Pancreas (tissue), 10 donors: ENCODE measurements at regions not wholly inside any gene's neighbourhood (a gene's known extent, or its start where the extent isn't known, plus 50 kb on each side); places are given as distances from the start of the nearest gene placed in this dataset.

Source experiments
- ATAC-seq, 4 donors: fragments of 200-7000 bp; cut with Tn5 transposase; one replicate each; pipeline versions ENCODE4 v1.8.0 to v1.9.1; 2020; ENCODE audit warnings: mild to moderate bottlenecking in 4 of 4, moderate library complexity in 4 of 4
- DNase-seq, 6 donors: peaks; one replicate each; pipeline ENCODE4 v3.0.0-alpha.2; 2020
- FAIRE-seq: peaks from 2 replicates; lab custom pipeline; 2012; peaks lifted over from hg19 to GRCh38; lab: Jason Lieb, UNC
- H3K27ac ChIP-seq, 4 donors: fragments of 200-600 bp; sonication (generic); 1 replicate in 3 of 4; 2 replicates in 1 of 4; pipeline versions ENCODE4 v1.5.0 to v1.8.0; 2020
- H3K27me3 ChIP-seq, 4 donors: fragments of 200-600 bp; one replicate each; pipeline ENCODE4 v1.8.0; 2021
- H3K36me3 ChIP-seq, 3 donors: fragments of 200-600 bp; sonication (generic) in 1 of 3; one replicate each; pipeline versions ENCODE4 v1.5.0 to v1.8.0; 2020 to 2021
- H3K4me1 ChIP-seq, 3 donors: fragments of 200-600 bp; one replicate each; pipeline ENCODE4 v1.8.0; 2021
- H3K4me3 ChIP-seq, 4 donors: fragments of 200-600 bp; sonication (generic) in 2 of 4; one replicate each; pipeline versions ENCODE4 v1.5.0 to v1.8.0; 2020 to 2021
- H3K9me3 ChIP-seq, 4 donors: fragments of 200-600 bp; one replicate each; pipeline ENCODE4 v1.8.0; 2021
- whole genome bisulfite sequencing, 2 donors: extraction: QIAGEN DNeasy Blood & Tissue Kit; methylation state at CpG; one replicate each; pipeline ENCODE4 v1.1.7; 2013; 5-methylcytosine and 5-hydroxymethylcytosine counted together
- intact Hi-C, 3 donors: fragments of 100-400 bp; cut with DNase I; formaldehyde crosslinking; loops; one replicate each; pipeline versions ENCODE4 v1.11.1 to v1.14.2; 2022
- TF ChIP-seq, protein P1 (sequence below), 4 donors: fragments of 200-600 bp; sonication (generic) in 3 of 4; IDR thresholded peaks; one replicate each; pipeline versions ENCODE4 v1.5.0 to v1.8.0; 2021; ENCODE audit warnings: antibody characterized with exemption in 4 of 4
- donor health status: healthy with polysubstance abuse.
- donor health status: DM: no; HTN: no; CAD: no; lungs with moderate emphysema.
- donor health status: DM: no; HTN: no; CAD: no.
- donor health status: control.
- donor health status: control.
- donor health status: Bipolar disorder and iron deficiency.
- donor health status: DM: yes; HTN: yes; CAD: no.
- donor health status: DM: no; HTN: no; CAD: no.
- donor health status: DM: no; HTN: no; CAD: no.
- donor health status: DM: yes; HTN: yes; CAD: no.

DNA sequence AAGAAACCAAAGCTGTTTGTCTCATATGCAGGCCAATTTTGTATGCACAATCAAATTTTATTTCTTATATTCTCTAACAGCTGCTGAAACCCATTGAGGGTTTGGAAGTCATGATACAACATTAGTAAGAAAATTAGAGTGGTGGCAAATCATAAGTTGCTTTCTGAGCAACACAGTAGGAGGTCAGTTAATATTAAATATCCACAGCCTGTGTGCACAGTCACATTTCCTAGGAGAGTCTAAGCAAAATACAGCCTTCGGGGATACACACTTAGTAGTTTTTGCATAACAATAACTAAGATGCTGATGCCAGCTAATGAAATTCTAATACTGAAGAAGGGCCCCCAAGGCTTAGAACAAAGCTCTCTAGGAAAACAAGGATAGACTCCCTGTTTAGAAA is 209.6 kb upstream of the E2F7 start:
- Histone ChIP-seq H3K27me3 (peaks cover 0 to 4% (median 0%) of the 10 kb centered on the region in 4 donors), H3K4me1 (no peaks in the 10 kb centered on the region), H3K27ac (no peak overlapping the region), H3K36me3 (no peaks in the 10 kb centered on the region), H3K9me3 (no peaks in the 10 kb centered on the region), H3K4me3 (no peak overlapping the region)
- intact Hi-C loops: no loop called here
- TF ChIP-seq, protein P1, sequence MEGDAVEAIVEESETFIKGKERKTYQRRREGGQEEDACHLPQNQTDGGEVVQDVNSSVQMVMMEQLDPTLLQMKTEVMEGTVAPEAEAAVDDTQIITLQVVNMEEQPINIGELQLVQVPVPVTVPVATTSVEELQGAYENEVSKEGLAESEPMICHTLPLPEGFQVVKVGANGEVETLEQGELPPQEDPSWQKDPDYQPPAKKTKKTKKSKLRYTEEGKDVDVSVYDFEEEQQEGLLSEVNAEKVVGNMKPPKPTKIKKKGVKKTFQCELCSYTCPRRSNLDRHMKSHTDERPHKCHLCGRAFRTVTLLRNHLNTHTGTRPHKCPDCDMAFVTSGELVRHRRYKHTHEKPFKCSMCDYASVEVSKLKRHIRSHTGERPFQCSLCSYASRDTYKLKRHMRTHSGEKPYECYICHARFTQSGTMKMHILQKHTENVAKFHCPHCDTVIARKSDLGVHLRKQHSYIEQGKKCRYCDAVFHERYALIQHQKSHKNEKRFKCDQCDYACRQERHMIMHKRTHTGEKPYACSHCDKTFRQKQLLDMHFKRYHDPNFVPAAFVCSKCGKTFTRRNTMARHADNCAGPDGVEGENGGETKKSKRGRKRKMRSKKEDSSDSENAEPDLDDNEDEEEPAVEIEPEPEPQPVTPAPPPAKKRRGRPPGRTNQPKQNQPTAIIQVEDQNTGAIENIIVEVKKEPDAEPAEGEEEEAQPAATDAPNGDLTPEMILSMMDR (IDR thresholded peaks at IDR 0.05): no peak
- no peak for ATAC-seq
- WGBS, 2 donors: 56 to 76% methylated on average over 1 of the region's 1 CpG
- no peak for DNase-seq
- FAIRE-seq: no peak

DNA sequence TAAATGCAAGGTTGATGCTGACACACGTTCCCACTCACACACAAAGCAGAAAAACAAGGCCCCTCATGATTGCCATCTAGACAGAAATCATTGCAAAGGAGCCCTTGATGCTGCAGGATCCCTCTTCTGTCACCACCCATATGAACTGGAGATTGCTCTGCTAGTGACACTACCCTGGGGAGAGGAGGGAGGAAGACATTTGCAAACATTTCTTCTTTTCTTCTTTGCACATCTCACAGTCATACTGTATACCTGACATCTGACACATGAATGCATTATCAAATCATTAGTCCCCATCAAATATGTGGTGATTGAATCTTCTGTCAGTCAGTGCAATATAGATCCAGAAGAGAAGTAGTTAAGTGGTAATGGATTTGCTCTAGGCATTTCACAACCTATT is 208.5 kb upstream of the E2F7 start:
- FAIRE-seq (no peak), ATAC-seq (no peak), DNase-seq (no peak)
- TF ChIP-seq, protein P1 (IDR thresholded peaks at IDR 0.05): no peak
- Histone ChIP-seq H3K36me3 (no peaks in the 10 kb centered on the region), H3K4me1 (no peaks in the 10 kb centered on the region), H3K27ac (no peak overlapping the region), H3K27me3 (peaks cover 0 to 4% (median 0%) of the 10 kb centered on the region in 4 donors), H3K9me3 (no peaks in the 10 kb centered on the region), H3K4me3 (no peak overlapping the region)
- intact Hi-C loops: no loop called here
- 27 to 33% methylated on average over 1 of the region's 1 CpG for WGBS, 2 donors

DNA sequence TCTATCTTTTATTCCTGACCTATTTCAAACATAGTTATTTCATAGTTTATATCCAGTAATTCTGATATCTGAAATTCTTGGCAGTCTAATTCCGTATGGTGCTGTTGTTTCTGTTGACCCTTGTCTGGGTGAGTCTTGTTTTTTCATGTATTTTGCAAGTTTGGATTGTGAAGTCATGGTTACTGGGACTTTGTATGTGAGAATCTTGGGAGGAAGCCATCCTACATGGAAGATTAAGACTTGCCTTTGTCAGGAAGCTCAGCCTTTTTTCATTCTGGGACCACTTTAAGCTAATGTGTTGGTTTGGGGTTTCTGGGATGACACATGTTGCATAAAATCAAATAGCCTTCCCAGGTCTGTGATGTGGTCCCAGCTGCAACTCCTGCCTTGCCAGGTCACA is 191.6 kb upstream of the E2F7 start:
- Histone ChIP-seq H3K4me1 (no peaks in the 10 kb centered on the region), H3K36me3 (no peaks in the 10 kb centered on the region), H3K27ac (no peak overlapping the region), H3K9me3 (no peaks in the 10 kb centered on the region), H3K27me3 (peaks cover 0 to 5% (median 0%) of the 10 kb centered on the region in 4 donors), H3K4me3 (no peak overlapping the region)
- DNase-seq (no peak), FAIRE-seq (no peak), ATAC-seq (no peak)
- intact Hi-C loops: no loop called here
- 22 to 46% methylated on average over 1 of the region's 1 CpG for WGBS, 2 donors
- TF ChIP-seq, protein P1 (IDR thresholded peaks at IDR 0.05): no peak

DNA sequence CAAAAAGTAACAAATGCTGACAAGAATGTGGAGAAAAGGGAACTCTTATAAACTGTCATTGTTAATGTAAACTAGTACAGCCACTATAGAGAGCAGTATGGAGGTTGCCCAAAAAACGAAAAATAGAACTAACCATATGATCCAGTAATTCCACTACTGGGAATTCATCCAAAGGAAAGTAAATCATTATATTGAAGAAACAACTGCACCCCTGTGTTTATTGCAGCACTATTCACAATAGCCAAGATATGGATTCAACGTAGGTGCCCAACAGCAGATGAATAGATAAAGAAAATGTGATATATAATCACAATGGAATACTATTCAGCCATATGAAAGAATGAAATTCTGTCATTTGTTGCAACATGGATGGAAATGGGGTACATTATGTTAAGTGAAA is 188.0 kb upstream of the E2F7 start:
- Histone ChIP-seq H3K27ac (no peak overlapping the region), H3K4me3 (no peak overlapping the region), H3K4me1 (no peaks in the 10 kb centered on the region), H3K9me3 (no peaks in the 10 kb centered on the region), H3K27me3 (peaks cover 0 to 5% (median 0%) of the 10 kb centered on the region in 4 donors), H3K36me3 (no peaks in the 10 kb centered on the region)
- intact Hi-C loops: no loop called here
- TF ChIP-seq, protein P1 (IDR thresholded peaks at IDR 0.05): no peak
- DNase-seq (no peak), FAIRE-seq (no peak), ATAC-seq (no peak)
- WGBS, 2 donors: 21 to 31% methylated on average over 2 of the region's 2 CpGs

DNA sequence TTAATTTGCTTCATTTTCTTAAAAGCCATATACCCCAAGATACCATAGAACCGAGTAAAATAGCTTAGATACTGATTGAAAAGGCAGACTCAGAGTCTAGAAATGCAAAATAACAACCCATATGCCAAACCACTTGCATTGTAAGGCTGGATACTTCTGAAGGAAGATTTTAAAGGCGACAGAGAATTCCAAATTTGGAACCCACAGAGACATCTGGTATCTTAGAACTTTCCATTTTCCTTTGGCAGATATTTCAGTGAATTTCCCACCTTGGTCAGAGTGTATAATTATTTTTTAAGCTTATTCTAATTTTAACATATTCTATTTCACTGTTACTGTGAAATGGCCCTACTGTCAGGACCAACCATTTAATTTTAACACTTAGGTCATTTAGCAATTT is 186.4 kb upstream of the E2F7 start:
- Histone ChIP-seq H3K4me1 (no peaks in the 10 kb centered on the region), H3K4me3 (no peak overlapping the region), H3K27ac (no peak overlapping the region), H3K9me3 (no peaks in the 10 kb centered on the region), H3K36me3 (no peaks in the 10 kb centered on the region), H3K27me3 (no peaks in the 10 kb centered on the region)
- DNase-seq (no peak), FAIRE-seq (no peak), ATAC-seq (no peak)
- WGBS, 2 donors: 62 to 81% methylated on average over 2 of the region's 2 CpGs
- TF ChIP-seq, protein P1 (IDR thresholded peaks at IDR 0.05): no peak
- intact Hi-C loops: no loop called here
